ENCODE measurements at regions not wholly inside any gene's neighbourhood (a gene's known extent, or its start where the extent isn't known, plus 50 kb on each side); places are given as distances from the start of the nearest gene placed in this dataset.
"Not testable (repeated sequence)": the region's sequence is repeated elsewhere in the genome, so short reads cannot be mapped to it uniquely, and the experiment has no call there.

GRCh38 chr4:189658259-189658658, 282.4 kb upstream of the FRG1 start:
- not testable (repeated sequence) for DNase-seq

GRCh38 chr4:189658831-189659230, 281.8 kb upstream of the FRG1 start:
- DNase-seq: not testable (repeated sequence)

GRCh38 chr4:189659287-189659686, 281.4 kb upstream of the FRG1 start:
- no peak for DNase-seq

GRCh38 chr4:189660722-189661360, 279.8 kb upstream of the FRG1 start:
- DNase-seq: no peak

GRCh38 chr4:189664693-189665250, 275.9 kb upstream of the FRG1 start:
- no peak for DNase-seq

- not testable (repeated sequence) for DNase-seq
These were observed 274.9 kb upstream of the FRG1 start for GRCh38 chr4:189665712-189666305.

GRCh38 chr4:189667386-189667785, 273.3 kb upstream of the FRG1 start:
- DNase-seq: not testable (repeated sequence)

- not testable (repeated sequence) for DNase-seq
These were observed 242.9 kb upstream of the FRG1 start for GRCh38 chr4:189697675-189698245.

GRCh38 chr4:189703000-189703399, 237.7 kb upstream of the FRG1 start:
- not testable (repeated sequence) for DNase-seq

- DNase-seq: not testable (repeated sequence)
These were observed 233.9 kb upstream of the FRG1 start for GRCh38 chr4:189706821-189707220.

GRCh38 chr4:189707227-189707626, 233.4 kb upstream of the FRG1 start:
- DNase-seq: not testable (repeated sequence)

- DNase-seq: not testable (repeated sequence)
These were observed 228.7 kb upstream of the FRG1 start for GRCh38 chr4:189711956-189712355.

GRCh38 chr4:189721016-189721993, 219.4 kb upstream of the FRG1 start:
- DNase-seq: not testable (repeated sequence)

- DNase-seq: not testable (repeated sequence)
These were observed 218.2 kb upstream of the FRG1 start for GRCh38 chr4:189722324-189723003.

GRCh38 chr4:189727982-189728638, 212.6 kb upstream of the FRG1 start:
- not testable (repeated sequence) for DNase-seq

- DNase-seq: not testable (repeated sequence)
These were observed 208.7 kb upstream of the FRG1 start for GRCh38 chr4:189731989-189732388.

- DNase-seq: not testable (repeated sequence)
These were observed 207.2 kb upstream of the FRG1 start for GRCh38 chr4:189733507-189733906.

- not testable (repeated sequence) for DNase-seq
These were observed 205.9 kb upstream of the FRG1 start for GRCh38 chr4:189734648-189735267.

- DNase-seq: not testable (repeated sequence)
These were observed 204.0 kb upstream of the FRG1 start for GRCh38 chr4:189736656-189737055.

GRCh38 chr4:189740118-189740517, 200.6 kb upstream of the FRG1 start:
- DNase-seq: not testable (repeated sequence)

GRCh38 chr4:189740873-189741272, 199.8 kb upstream of the FRG1 start:
- no peak for DNase-seq

Measured in NCI-H1048 (cell line).